ACHN (cell line): ENCODE measurements at regions not wholly inside any gene's neighbourhood (a gene's known extent, or its start where the extent isn't known, plus 50 kb on each side); places are given as distances from the start of the nearest gene placed in this dataset.
"Not testable (repeated sequence)": the region's sequence is repeated elsewhere in the genome, so short reads cannot be mapped to it uniquely, and the experiment has no call there.

Experiments used
- DNase-seq: peaks from one replicate; pipeline ENCODE4 v3.0.0-alpha.2; 2015
- in situ Hi-C: cut with HindIII; loops from 2 replicates; pipeline ENCODE4 v1.10.0; 2017; ENCODE audit warnings: low sequenced_read_pairs, low pct_ligation_motif_present, low pct_unique_long_range_greater_than_20kb

DNA sequence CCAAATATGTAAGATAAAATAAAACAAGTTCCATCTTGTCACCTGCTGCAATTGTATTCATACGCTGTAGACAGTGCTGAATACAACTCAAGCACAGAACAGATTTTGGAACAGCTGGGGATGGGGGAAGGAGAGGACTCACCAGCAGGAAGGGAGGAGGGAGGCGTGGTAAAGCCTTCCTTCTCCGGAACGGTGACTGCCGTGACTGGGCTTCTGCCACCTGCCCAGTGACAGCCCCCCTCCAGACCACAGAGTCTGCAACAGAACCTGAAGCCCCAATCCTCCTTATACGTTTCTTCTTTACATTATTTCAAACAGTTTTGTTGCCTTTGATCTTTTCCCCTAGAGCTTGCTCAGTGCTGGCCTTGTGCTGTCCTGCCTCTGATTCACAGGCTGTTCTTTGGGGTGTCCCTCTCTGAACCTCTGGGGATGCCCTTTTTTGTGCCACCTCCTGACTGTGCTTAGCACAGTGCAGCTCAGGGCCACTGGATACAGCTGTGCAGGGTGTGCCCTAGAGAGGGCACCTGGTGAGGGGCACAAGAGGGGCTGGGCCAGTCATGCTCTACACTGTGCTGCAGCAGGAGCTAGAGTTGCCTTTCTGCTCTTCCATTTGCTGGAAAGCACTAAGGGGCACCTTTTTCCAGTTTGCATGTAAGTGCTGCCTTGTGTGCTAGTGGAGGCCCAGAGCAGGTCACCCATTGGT is 213.0 kb downstream of the ZIC5 start:
- in situ Hi-C loops: no loop called here
- DNase-seq: no peak

DNA sequence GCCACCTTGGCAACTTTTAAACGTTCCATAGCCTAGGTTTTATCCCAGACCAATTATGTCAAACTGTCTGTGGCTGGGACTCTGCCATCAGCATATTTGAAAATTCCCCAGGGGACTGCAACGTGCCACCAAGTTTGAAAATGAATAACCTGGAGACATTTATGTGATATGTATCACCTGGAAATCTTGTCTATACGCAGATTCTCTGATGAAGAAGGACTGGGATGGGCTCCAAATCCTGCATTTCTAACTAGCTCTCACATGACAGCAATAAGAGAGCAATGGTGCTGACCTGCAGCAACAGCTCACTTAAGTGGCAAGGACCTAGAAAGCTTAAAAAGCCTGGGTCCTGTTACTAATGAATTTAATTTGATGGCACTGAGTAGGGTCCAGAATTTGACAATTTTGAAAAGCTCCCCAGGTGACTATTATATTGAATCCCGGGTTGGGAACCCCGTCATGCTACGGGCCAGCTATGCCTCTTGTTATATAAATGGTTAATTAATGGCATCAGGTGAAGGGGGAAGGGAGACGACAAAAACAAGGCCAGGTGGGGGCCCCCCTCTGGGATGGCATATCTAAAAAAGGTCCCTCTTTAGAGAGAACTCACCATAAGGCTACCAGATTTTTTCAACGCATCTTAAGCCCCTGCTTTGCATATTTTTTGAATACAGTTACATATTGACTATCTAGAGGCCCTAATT is 213.7 kb downstream of the ZIC5 start:
- DNase-seq: no peak
- in situ Hi-C loops: no loop called here

DNA sequence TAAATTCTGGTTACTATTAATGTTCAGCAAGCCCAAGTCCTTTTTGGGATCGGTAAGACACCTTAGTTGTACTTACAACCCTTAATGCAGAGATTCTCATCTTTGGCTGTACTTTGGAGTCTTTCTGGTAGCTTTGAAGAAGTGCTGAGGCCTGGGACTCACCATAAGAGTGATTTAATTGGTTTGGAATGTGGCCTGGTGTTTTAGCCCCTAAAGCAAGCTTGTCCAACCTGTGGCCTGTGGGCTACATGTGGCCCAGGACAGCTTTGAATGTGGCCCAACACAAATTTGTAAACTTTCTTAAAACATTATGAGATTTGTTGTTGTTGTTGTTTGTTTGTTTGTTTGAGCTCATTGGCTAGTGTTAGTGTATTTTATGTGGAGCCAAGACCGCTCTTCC is 215.3 kb downstream of the ZIC5 start:
- no peak for DNase-seq
- in situ Hi-C loops: no loop called here

DNA sequence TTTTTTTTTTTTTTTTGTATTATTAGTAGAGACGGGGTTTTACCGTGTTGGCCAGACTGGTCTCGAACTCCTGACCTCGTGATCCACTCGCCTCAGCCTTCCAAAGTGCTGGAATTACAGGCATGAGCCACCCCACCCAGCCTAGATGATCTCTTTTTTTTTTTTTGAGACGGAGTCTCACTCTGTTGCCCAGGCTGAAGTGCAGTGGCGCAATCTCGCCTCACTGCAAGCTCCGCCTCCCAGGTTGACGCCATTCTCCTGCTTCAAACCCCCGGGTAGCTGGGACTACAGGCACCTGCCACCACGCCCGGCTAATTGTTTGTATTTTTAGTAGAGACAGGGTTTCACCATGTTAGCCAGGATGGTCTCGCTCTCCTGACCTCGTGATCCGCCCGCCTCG is 216.8 kb downstream of the ZIC5 start:
- not testable (repeated sequence) for DNase-seq

DNA sequence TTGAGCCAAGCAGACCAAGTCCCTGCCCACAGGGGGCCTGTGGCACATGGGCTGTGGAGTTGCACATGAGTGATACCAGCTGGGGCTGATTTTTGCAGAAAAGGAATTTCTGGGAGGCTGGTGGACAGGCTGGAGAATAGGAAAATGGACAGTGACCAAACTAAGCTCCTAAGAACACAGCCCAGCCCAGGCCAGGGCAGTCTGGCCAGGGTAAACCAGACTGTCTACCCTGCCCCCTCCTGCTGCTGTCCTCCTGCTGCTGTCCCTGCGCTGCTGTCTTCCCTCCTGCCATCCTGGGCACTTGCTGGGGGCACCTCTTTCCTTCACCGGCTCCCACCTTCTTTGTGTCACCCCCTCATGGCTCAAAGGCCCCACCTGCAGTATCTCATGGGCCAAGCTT is 219.2 kb downstream of the ZIC5 start:
- DNase-seq: no peak
- in situ Hi-C loops: no loop called here

More for the DNA sequence above, 216.8 kb downstream of the ZIC5 start:
- in situ Hi-C loops: not testable (repeated sequence)

DNA sequence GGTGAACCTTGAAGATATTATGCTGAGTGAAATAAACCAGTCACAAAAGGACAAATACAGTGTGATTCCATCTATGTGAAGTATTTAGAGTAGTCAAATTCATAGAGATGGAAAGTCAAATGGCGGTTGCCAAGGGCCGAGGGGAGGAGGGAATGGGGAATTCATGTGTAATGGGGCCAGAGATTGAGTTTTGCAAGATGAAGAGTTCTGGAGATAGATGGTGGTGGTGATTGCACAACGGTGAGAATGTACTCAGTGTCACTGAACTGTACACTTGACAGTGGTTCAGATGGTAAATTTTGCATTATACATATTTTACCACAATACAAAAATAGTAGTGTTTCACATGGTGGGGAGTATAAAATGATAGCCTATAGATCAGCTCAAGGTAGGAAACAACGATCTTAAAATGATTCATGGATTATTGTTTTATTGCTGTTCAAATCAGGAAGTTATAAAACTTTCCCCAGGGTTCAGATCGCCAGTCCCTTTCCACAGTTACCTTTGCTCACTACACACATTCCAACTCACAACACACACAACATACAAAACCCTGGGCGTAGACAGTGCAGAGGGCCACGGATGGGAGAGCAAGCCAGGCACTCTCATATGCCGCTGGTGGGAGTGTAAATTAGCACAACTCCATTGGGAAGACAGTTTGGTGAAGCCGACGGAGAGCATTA is 219.9 kb downstream of the ZIC5 start:
- no peak for DNase-seq
- in situ Hi-C loops: no loop called here

DNA sequence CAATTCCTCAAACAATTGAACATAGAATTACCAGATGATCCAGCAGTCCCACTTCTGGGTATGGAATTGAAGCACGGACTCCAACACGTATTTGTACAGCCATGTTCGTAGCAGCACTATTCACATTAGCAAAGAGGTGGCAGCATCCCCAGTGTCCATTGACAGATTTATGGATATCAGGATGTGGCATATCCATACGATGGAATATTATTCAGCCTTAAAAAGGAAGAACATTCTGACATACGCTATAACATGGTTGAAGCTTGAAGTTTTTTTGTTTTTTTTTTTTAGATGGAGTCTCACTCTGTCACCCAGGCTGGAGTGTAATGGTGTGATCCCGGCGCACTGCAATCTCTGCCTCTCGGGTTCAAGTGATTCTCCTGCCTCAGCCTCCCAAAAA is 220.6 kb downstream of the ZIC5 start:
- in situ Hi-C loops: no loop called here
- no peak for DNase-seq

DNA sequence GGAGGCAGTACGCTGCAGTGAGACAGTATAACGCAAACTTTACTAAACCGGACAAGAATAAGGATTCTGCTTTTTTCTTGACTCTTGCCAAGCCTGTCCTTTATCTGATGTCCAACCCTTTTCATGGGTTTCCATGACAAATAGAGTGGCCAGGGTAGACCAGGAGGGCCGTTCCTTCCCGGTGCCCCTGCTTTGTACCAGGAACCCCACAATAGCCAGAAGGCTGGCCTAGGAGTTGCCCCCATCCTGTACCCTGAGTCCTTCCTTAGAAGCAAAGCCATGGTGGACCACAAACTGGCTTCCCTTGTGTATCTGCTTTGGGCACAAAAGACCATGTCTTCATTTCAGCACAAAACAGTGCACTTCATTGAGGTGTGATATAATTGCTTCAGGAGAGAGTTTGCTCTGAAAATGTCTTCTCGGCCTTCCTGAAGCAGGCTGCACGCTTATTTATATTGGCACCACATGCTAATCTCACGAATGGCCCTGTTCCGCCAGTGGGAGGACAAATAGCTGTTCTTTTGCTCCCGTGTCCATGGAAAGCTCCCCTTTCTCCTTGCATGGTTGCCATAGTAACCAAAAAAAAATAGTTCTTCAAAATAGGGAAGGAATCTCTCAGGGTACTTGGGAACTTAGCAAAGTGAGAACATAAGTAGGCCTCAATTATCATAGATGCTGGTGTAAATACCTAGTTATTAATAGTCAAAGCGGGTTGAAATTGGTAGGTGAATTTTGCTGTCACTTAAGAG is 222.1 kb downstream of the ZIC5 start:
- DNase-seq: no peak
- in situ Hi-C loops: no loop called here

DNA sequence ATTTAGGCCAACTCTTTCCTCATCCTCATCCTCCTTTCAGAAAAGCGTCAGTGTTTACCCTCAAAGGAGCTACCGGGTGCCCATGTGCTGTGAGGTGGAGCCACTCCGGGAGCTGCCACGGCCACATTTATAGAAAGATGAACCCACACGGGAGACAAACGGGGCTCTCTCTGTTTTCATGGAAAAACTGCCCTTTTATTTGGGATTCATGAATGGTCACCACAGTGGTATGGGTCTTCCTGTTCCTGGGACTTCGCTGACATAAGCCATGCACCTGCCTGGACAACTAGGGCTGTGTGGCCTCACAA is 224.2 kb downstream of the ZIC5 start:
- DNase-seq: no peak
- in situ Hi-C loops: no loop called here

DNA sequence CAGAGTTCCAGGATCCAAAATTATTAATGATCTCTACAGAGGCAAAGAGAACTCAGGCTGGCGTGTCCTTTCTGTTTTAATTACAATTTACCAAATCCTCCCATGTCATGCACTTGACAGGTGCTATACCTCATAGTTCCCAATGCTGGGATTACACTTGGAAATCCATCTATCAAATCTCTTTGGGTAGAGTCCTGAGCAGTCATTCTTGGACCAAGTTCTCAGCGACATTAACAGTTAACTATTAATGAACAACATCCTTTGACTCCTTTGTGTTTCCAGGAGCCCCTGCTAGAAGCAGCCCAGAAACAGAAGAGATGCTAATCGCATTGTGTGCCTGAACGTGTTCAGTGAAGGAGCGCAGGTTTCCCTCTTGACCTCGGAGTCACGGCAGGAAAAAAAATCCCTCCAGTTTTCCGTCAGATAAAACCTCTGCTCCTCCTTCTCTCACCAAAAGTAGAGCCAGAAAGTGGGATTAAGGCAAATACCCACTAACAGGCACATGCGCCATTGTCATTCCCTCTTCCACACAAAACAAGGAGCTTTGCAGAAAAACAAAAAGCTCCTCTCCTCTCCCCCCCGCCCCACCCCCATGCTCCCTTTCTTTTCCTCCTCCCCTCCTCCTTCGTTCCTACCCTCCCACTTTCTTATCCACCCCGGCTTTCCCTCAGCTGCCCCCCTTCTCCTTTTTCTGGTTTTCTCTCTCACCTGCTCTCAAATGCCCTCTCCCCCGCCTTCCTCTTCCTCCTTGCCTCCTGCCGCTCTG is 224.7 kb downstream of the ZIC5 start:
- in situ Hi-C loops: no loop called here
- DNase-seq: no peak

DNA sequence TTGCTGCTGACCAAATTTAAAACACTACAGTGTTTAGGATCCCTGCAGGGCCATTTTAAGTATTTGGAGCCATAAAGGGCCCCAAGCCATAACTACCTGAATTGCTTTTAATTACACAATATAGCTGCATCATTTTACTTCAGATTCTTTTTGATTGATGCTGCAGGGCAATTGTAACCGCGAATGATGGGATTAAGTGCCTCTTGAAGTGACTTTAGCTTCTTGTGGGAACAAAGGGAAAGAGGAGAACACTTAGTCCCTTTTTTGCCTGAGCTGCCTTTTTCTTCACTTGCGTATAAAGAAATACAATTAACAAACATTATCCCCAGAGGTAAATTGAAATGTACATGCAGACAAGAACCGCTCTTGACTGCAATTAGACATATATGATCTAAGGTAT is 228.5 kb downstream of the ZIC5 start:
- no peak for DNase-seq
- in situ Hi-C loops: no loop called here

DNA sequence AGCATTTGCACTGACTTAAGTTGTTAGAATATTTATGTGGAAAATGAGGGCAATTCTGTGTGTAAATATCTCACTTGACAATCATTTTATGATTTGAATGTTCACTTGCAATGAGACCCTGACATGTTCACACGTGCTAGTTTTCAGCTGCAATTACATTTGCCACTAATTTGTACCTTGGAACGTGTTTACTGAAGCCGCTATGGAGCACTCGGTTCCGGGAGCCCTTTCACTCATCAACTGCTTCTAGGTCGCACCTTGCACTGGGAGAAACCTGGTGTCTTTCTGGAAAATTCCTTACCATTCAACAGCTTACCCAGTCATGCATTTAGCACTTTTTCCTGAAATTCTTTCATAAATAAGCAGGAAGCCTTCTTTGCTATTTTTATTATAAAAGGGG is 229.6 kb downstream of the ZIC5 start:
- in situ Hi-C loops: no loop called here
- DNase-seq: no peak

DNA sequence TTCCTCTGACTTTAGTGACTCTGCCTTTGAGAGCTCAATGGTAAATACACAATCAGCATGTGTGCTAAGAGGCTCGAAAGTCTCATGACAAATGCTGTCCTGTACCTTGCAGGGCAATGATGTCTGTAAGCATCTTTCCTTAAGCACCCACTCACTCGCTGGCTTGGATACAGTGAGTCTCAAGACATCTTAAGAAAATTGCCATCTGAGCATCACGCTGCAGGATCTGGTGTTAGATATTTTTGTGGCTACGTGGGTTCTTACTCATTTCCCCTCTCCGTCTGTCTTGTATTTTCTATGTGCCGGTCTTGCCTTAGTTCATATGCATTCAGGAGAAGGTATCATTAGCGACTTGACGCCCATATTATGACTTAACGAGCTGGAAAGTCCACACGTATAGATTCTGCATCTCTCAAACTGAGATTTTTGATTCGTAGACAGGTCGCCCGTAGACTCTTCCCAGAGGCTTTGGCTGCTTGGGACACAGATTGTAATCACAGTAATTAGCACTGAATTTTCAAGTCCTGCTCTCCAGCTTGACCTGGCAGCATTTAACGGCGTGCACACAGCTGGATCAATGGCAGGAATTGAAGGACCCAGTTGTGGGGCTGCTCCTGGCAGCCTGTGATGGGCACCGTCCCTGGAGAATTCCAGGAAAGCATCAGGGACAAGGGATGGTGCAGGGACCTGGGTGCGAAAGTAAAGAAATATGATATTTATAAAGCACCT is 231.2 kb downstream of the ZIC5 start:
- in situ Hi-C loops: no loop called here
- no peak for DNase-seq

DNA sequence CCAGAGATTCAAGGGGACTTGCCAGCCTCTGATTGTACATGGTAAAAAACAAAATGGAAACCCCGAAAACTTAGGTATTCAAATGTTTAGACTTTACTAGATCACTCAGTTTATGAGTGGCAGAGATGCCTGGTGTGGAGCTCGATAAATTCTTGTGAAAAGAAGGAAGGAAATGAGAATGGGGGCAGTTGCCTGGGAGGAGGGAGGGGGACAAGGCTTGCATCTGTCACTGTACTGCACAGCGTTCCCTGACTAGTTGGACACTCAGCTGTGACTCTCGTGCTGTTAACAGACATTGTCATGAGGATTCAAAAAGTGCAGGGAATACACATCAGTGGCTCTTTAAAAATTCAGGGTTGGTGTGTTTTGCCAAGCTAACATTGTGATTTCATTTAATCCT is 232.9 kb downstream of the ZIC5 start:
- in situ Hi-C loops: no loop called here
- DNase-seq: no peak

DNA sequence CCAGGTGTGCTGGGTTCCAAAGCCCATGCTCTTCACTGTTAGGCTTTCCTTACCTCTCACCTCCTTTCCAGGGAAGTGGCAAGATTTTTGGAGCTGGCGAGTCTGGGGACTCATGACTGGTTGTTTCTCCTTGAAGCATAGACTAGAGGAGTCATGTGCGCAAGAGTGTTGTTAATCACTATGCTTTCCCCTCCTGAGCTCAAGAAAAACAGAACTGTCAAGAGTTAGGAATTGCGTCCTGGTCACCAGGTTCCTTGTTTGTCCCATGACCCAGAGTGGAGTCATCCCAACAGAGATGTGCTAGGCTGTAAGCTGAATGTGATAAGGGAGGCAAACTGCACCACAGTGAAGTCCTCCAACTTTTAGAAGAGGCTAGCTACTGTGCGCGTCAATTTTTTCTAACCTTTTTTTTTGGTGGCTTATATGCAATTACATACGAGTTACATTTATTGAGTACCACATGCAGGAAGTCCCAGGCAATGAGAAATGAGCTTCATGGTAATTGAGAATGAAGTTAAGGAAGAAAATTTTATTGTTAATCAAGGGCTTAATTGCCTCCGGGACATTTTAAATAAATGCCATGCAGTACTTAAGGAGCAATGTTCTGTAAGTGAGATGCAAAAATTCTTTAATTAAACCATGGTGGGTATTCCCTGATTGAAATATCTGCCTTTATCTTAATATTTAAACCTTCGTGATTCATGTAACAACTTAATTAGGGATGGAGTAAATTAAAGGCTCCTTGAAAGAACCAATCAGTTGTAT is 233.9 kb downstream of the ZIC5 start:
- in situ Hi-C loops: no loop called here
- DNase-seq: no peak

DNA sequence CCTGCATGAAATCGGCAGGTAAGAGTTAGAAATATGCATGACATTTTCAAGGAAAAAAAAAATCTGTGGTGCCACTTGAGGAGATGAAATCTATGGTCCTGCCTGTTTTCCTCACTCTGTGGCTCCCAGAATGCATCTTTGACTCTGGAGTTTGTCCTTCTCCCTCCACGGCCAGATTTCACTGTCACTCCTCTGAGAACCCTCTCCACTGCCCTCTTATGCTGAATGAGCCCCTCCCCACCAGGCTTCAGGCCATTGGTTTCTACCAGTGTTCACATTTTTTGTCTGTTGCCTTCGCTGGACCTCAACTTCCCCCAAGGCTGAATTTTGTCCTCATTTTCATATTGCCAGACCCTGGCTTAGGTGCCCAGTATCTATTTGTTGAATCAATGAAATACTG is 235.0 kb downstream of the ZIC5 start:
- no peak for DNase-seq
- in situ Hi-C loops: no loop called here

DNA sequence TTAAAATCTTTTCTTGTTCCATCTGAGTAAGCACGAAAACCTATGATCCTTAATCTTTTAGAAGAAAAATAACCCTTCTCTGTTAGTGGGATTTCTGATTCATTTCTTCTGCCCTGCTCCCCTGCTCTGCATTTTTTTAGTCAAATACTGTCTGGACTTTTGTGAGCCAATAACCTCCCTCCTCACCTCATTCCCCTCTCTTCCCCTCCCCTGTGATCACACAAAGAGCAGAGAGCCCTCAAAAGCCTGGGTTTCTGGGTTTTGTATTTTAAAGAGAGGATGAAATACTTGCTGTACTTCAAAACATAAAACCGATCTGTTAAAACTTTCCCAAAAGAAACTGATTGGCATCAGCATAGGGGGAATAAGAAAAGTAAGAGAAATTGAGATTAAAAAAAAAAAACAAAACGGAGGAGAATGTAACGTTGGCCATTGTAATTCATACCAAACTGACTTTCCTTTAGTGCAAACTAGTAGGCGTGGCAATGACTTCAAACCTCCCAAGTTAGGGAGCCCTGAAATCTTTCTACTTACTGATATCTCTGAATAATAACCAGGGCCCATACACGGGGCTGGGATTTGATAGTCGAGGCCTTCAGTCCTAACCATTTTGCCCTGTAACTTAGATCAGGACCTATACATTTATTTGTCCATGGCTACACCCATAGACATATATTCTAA is 232.9 kb downstream of the TM9SF2 start:
- no peak for DNase-seq
- in situ Hi-C loops: no loop called here
